ENCODE measurements at regions not wholly inside any gene's neighbourhood (a gene's known extent, or its start where the extent isn't known, plus 50 kb on each side); places are given as distances from the start of the nearest gene placed in this dataset.

DNA sequence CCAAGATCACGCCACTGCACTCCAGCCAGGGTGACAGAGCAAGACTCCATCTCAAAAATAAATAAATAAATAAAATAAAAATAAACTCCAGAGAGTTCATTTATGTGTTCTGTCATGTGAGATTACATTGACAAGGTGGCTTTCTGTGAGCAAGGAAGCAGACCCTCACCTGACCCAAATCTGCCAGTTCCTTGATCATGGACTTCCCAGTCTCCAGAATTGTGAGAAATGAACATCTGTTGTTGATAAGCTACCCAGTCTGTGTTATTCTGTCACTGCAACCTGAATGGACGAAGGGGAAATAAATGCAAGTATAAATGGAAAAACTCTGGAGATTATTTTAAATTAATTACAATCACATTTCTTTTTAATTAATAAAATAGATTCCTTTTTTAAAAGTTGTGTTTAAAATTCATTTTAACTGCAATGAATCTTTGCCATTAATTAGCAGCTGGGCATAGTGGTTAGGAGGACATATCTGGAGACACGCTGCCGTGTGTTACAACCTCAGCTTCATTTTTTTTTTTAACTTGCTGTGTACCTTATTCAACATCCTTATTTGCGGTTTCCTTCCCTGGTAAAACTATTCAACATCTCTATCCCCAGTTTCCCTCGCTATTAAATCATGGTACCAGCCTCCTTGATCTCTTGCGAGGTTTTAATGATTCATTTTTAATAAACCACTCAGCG, 376.4 kb downstream of the CHSY3 start:
- no CpG with 5 or more reads among the region's 8 CpGs for WGBS (ENCODE audit: extremely low coverage, insufficient coverage, insufficient read length)
- H2AFZ ChIP-seq (ENCODE audit: insufficient read depth, low read length, poor library complexity), result no peak overlapping the region
- H2BK5ac ChIP-seq (ENCODE audit: low read depth, low read length, poor library complexity), result no peak overlapping the region
- H3K23ac ChIP-seq (ENCODE audit: low read length), result no peak overlapping the region
- no peaks in the 10 kb centered on the region for H3K4me1 ChIP-seq (ENCODE audit: control insufficient read depth in 1 of 2, insufficient read depth in 2 of 2, low read length in 2 of 2)
- H3K4me2 ChIP-seq (ENCODE audit: low read length), result no peak overlapping the region
- H2BK120ac ChIP-seq (ENCODE audit: insufficient read depth, low read length, poor library complexity), result no peak overlapping the region
- no peaks in the 10 kb centered on the region for H3K79me1 ChIP-seq (ENCODE audit: low read length)
- no peak overlapping the region for H3K18ac ChIP-seq (ENCODE audit: low read length)
- no peak overlapping the region for H4K8ac ChIP-seq (ENCODE audit: low read depth, low read length)
- no peak overlapping the region for H3K27ac ChIP-seq (ENCODE audit: low read depth, low read length)
- H3K9me3 ChIP-seq (ENCODE audit: insufficient read depth, low read depth, low read length), result peaks cover 1% of the 10 kb centered on the region
- H3K36me3 ChIP-seq (ENCODE audit: control insufficient read depth in 1 of 2, insufficient read depth in 2 of 2, low read length in 2 of 2), result no peaks in the 10 kb centered on the region
- no peaks in the 10 kb centered on the region for H3K27me3 ChIP-seq (ENCODE audit: insufficient read depth, low read length)
- H3K14ac ChIP-seq (ENCODE audit: low read length), result no peak overlapping the region
- H3K4me3 ChIP-seq (ENCODE audit: low read depth, low read length), result no peak overlapping the region
- no peak overlapping the region for H4K91ac ChIP-seq (ENCODE audit: low read depth, low read length)
- H2AK5ac ChIP-seq (ENCODE audit: low read length), result no peak overlapping the region
- no peak overlapping the region for H3K4ac ChIP-seq (ENCODE audit: low read depth, low read length)
- H4K12ac ChIP-seq (ENCODE audit: low read depth, low read length), result no peak overlapping the region
- H2BK12ac ChIP-seq (ENCODE audit: low read length), result no peak overlapping the region
- no peaks in the 10 kb centered on the region for H3K79me2 ChIP-seq (ENCODE audit: control insufficient read depth, insufficient read depth, low read length, poor library complexity)
- no peak for DNase-seq
- no peak overlapping the region for H3K9ac ChIP-seq (ENCODE audit: low read length)

- Histone ChIP-seq H3K14ac (ENCODE audit: low read length) (no peak overlapping the region), H3K4me3 (ENCODE audit: low read depth, low read length) (no peak overlapping the region), H3K4me2 (ENCODE audit: low read length) (no peak overlapping the region), H3K27me3 (ENCODE audit: insufficient read depth, low read length) (no peaks in the 10 kb centered on the region), H3K9me3 (ENCODE audit: insufficient read depth, low read depth, low read length) (peaks cover 1% of the 10 kb centered on the region), H4K91ac (ENCODE audit: low read depth, low read length) (no peak overlapping the region), H3K4ac (ENCODE audit: low read depth, low read length) (no peak overlapping the region), H2BK120ac (ENCODE audit: insufficient read depth, low read length, poor library complexity) (no peak overlapping the region), H4K12ac (ENCODE audit: low read depth, low read length) (no peak overlapping the region), H3K79me2 (ENCODE audit: control insufficient read depth, insufficient read depth, low read length, poor library complexity) (no peaks in the 10 kb centered on the region), H2BK12ac (ENCODE audit: low read length) (no peak overlapping the region), H3K36me3 (ENCODE audit: control insufficient read depth in 1 of 2, insufficient read depth in 2 of 2, low read length in 2 of 2) (no peaks in the 10 kb centered on the region), H3K4me1 (ENCODE audit: control insufficient read depth in 1 of 2, insufficient read depth in 2 of 2, low read length in 2 of 2) (no peaks in the 10 kb centered on the region), H4K8ac (ENCODE audit: low read depth, low read length) (no peak overlapping the region), H3K18ac (ENCODE audit: low read length) (no peak overlapping the region), H3K9ac (ENCODE audit: low read length) (no peak overlapping the region), H2BK5ac (ENCODE audit: low read depth, low read length, poor library complexity) (no peak overlapping the region), H3K23ac (ENCODE audit: low read length) (no peak overlapping the region), H2AFZ (ENCODE audit: insufficient read depth, low read length, poor library complexity) (no peak overlapping the region), H2AK5ac (ENCODE audit: low read length) (no peak overlapping the region), H3K79me1 (ENCODE audit: low read length) (no peaks in the 10 kb centered on the region), H3K27ac (ENCODE audit: low read depth, low read length) (no peak overlapping the region)
- no peak for DNase-seq
- no CpG with 5 or more reads among the region's 1 CpG for WGBS (ENCODE audit: extremely low coverage, insufficient coverage, insufficient read length)
These were observed 375.1 kb downstream of the CHSY3 start for GRCh38 chr5:130279386-130279785.

DNA sequence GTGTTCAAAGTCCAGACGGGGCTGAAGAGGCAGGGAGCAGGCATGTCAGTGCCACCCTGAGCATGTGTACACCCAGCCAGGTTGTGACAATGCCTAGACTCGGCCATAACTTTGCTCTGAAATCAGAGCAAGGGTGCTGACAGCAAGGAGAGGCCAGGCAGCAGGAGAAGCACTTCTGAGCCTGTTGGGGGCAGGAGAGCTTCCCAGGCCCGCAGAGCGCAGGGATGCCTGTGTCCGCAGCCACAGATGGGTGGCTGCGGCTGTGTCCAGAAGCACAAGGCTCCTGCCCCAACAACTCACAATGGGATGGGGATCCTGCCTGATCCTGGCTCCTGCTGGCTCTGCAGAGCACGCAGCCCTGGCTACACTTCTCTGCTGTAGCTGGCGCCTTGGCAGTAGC, 373.9 kb downstream of the CHSY3 start:
- H2AFZ ChIP-seq (ENCODE audit: insufficient read depth, low read length, poor library complexity), result no peak overlapping the region
- no peaks in the 10 kb centered on the region for H3K79me2 ChIP-seq (ENCODE audit: control insufficient read depth, insufficient read depth, low read length, poor library complexity)
- WGBS (ENCODE audit: extremely low coverage, insufficient coverage, insufficient read length), result no CpG with 5 or more reads among the region's 8 CpGs
- no peaks in the 10 kb centered on the region for H3K4me1 ChIP-seq (ENCODE audit: control insufficient read depth in 1 of 2, insufficient read depth in 2 of 2, low read length in 2 of 2)
- no peak overlapping the region for H4K12ac ChIP-seq (ENCODE audit: low read depth, low read length)
- H2AK5ac ChIP-seq (ENCODE audit: low read length), result no peak overlapping the region
- H3K23ac ChIP-seq (ENCODE audit: low read length), result no peak overlapping the region
- H3K4me2 ChIP-seq (ENCODE audit: low read length), result no peak overlapping the region
- peaks cover 1% of the 10 kb centered on the region for H3K9me3 ChIP-seq (ENCODE audit: insufficient read depth, low read depth, low read length)
- H4K91ac ChIP-seq (ENCODE audit: low read depth, low read length), result no peak overlapping the region
- DNase-seq, result no peak
- no peak overlapping the region for H2BK12ac ChIP-seq (ENCODE audit: low read length)
- H3K18ac ChIP-seq (ENCODE audit: low read length), result no peak overlapping the region
- no peak overlapping the region for H3K4me3 ChIP-seq (ENCODE audit: low read depth, low read length)
- H2BK120ac ChIP-seq (ENCODE audit: insufficient read depth, low read length, poor library complexity), result no peak overlapping the region
- H3K4ac ChIP-seq (ENCODE audit: low read depth, low read length), result no peak overlapping the region
- H3K9ac ChIP-seq (ENCODE audit: low read length), result no peak overlapping the region
- H3K79me1 ChIP-seq (ENCODE audit: low read length), result no peaks in the 10 kb centered on the region
- H3K27me3 ChIP-seq (ENCODE audit: insufficient read depth, low read length), result no peaks in the 10 kb centered on the region
- H3K36me3 ChIP-seq (ENCODE audit: control insufficient read depth in 1 of 2, insufficient read depth in 2 of 2, low read length in 2 of 2), result no peaks in the 10 kb centered on the region
- H3K14ac ChIP-seq (ENCODE audit: low read length), result no peak overlapping the region
- no peak overlapping the region for H2BK5ac ChIP-seq (ENCODE audit: low read depth, low read length, poor library complexity)
- no peak overlapping the region for H4K8ac ChIP-seq (ENCODE audit: low read depth, low read length)
- H3K27ac ChIP-seq (ENCODE audit: low read depth, low read length), result no peak overlapping the region

GRCh38 chr5:130277522-130277921, 373.3 kb downstream of the CHSY3 start:
- Histone ChIP-seq H3K18ac (ENCODE audit: low read length) (no peak overlapping the region), H2BK120ac (ENCODE audit: insufficient read depth, low read length, poor library complexity) (no peak overlapping the region), H3K4me3 (ENCODE audit: low read depth, low read length) (no peak overlapping the region), H3K23ac (ENCODE audit: low read length) (no peak overlapping the region), H3K14ac (ENCODE audit: low read length) (no peak overlapping the region), H3K79me2 (ENCODE audit: control insufficient read depth, insufficient read depth, low read length, poor library complexity) (no peaks in the 10 kb centered on the region), H2BK12ac (ENCODE audit: low read length) (no peak overlapping the region), H2BK5ac (ENCODE audit: low read depth, low read length, poor library complexity) (no peak overlapping the region), H3K27me3 (ENCODE audit: insufficient read depth, low read length) (no peaks in the 10 kb centered on the region), H3K79me1 (ENCODE audit: low read length) (no peaks in the 10 kb centered on the region), H4K91ac (ENCODE audit: low read depth, low read length) (no peak overlapping the region), H3K27ac (ENCODE audit: low read depth, low read length) (no peak overlapping the region), H3K9me3 (ENCODE audit: insufficient read depth, low read depth, low read length) (peaks cover 1% of the 10 kb centered on the region), H4K8ac (ENCODE audit: low read depth, low read length) (no peak overlapping the region), H4K12ac (ENCODE audit: low read depth, low read length) (no peak overlapping the region), H3K36me3 (ENCODE audit: control insufficient read depth in 1 of 2, insufficient read depth in 2 of 2, low read length in 2 of 2) (no peaks in the 10 kb centered on the region), H3K4me1 (ENCODE audit: control insufficient read depth in 1 of 2, insufficient read depth in 2 of 2, low read length in 2 of 2) (no peaks in the 10 kb centered on the region), H2AFZ (ENCODE audit: insufficient read depth, low read length, poor library complexity) (no peak overlapping the region), H3K4me2 (ENCODE audit: low read length) (no peak overlapping the region), H2AK5ac (ENCODE audit: low read length) (no peak overlapping the region), H3K4ac (ENCODE audit: low read depth, low read length) (no peak overlapping the region), H3K9ac (ENCODE audit: low read length) (no peak overlapping the region)
- no peak for DNase-seq
- WGBS (ENCODE audit: extremely low coverage, insufficient coverage, insufficient read length), result no CpG with 5 or more reads among the region's 8 CpGs

Measured in trophoblast cell (in vitro differentiated cells and primary cell).